ENCODE measurements at regions not wholly inside any gene's neighbourhood (a gene's known extent, or its start where the extent isn't known, plus 50 kb on each side); places are given as distances from the start of the nearest gene placed in this dataset.

DNA sequence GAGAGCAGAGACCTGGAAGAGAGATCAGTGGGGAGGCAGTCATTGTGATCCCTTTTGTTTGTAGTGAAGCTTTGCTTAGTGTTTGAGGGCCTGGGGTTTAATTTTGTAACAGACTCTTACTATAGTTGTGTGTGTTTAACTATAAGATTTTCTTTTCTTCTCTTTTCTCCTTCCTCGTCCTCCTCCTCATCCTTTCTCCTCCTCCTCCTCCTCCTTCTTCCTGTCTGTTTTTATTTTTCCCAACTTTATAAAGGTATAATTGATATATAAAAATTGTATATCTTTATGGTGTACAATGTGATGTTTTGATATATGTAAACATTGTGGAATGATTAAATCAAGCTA is 71.2 kb upstream of the MACF1 start:
- Histone ChIP-seq H3K9me3 (no peaks in the 10 kb centered on the region), H3K27ac (peak overlapping the region; percentile 48), H3K4me1 (peaks cover 13% of the 10 kb centered on the region), H3K9ac (ENCODE audit: low read depth in 2 of 2, low read length in 2 of 2) (peak overlapping the region in 1 of 2 donors; percentile 14), H3K4me3 (no peak overlapping the region), H3K27me3 (no peaks in the 10 kb centered on the region), H3K36me3 (no peaks in the 10 kb centered on the region)
- no peak for DNase-seq
- TF ChIP-seq, protein P1, sequence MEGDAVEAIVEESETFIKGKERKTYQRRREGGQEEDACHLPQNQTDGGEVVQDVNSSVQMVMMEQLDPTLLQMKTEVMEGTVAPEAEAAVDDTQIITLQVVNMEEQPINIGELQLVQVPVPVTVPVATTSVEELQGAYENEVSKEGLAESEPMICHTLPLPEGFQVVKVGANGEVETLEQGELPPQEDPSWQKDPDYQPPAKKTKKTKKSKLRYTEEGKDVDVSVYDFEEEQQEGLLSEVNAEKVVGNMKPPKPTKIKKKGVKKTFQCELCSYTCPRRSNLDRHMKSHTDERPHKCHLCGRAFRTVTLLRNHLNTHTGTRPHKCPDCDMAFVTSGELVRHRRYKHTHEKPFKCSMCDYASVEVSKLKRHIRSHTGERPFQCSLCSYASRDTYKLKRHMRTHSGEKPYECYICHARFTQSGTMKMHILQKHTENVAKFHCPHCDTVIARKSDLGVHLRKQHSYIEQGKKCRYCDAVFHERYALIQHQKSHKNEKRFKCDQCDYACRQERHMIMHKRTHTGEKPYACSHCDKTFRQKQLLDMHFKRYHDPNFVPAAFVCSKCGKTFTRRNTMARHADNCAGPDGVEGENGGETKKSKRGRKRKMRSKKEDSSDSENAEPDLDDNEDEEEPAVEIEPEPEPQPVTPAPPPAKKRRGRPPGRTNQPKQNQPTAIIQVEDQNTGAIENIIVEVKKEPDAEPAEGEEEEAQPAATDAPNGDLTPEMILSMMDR (IDR thresholded peaks at IDR 0.05) = no peak
- intact Hi-C loops (cut with DNase I) = no loop called here

DNA sequence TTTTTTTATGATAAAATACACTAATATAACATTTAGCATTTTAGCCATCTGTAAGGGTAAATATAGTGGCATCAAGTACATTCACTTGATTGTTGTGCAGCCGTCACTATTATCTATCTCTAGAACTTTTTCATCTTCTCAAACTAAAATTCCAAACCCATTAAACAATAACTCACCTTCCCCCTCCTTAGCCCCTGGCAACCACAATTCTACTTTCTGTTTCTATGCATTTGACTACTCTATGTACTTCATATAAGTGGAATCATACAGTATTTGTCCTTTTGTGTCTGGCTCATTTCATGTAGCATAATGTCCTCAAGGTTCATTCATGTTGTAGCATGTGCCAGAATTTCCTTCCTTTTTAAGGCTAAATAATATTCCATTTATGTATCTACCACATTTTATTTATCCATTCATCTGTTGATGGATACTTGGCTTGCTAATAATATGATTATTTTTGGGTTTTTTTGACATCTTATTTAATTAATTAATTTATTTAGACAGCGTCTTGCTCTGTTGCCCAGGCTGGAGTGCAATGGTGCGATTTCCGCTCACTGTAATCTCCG is 69.6 kb upstream of the MACF1 start:
- Histone ChIP-seq H3K27me3 (no peaks in the 10 kb centered on the region), H3K9me3 (no peaks in the 10 kb centered on the region), H3K4me3 (no peak overlapping the region), H3K36me3 (no peaks in the 10 kb centered on the region), H3K9ac (ENCODE audit: low read depth in 2 of 2, low read length in 2 of 2) (no peak overlapping the region), H3K4me1 (peaks cover 9% of the 10 kb centered on the region), H3K27ac (no peak overlapping the region)
- intact Hi-C loops (cut with DNase I) = no loop called here
- no peak for DNase-seq
- TF ChIP-seq, protein P1 (IDR thresholded peaks at IDR 0.05) = no peak

DNA sequence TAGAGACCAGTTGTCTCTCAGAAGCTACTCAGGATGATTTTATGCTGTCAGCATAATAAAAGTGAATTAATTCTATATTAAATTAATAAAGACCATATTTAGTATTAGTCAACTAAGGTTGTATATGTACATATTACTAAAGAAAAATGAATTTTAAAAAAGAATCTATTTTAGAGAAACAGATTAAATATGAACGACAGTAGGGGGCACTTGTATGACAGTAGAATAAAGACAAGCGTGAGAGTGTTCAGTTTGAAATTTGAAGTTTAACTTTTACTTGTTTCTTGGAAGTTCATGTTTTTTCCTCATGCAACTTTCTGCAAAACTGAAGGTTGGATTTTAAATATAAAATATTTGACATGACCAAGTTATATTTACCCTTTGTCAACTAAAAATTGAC is 67.9 kb upstream of the MACF1 start:
- Histone ChIP-seq H3K27ac (no peak overlapping the region), H3K36me3 (no peaks in the 10 kb centered on the region), H3K9ac (ENCODE audit: low read depth in 2 of 2, low read length in 2 of 2) (no peak overlapping the region), H3K4me3 (no peak overlapping the region), H3K27me3 (no peaks in the 10 kb centered on the region), H3K9me3 (no peaks in the 10 kb centered on the region), H3K4me1 (peaks cover 6% of the 10 kb centered on the region)
- intact Hi-C loops (cut with DNase I) = no loop called here
- DNase-seq = no peak
- TF ChIP-seq, protein P1 (IDR thresholded peaks at IDR 0.05) = no peak

DNA sequence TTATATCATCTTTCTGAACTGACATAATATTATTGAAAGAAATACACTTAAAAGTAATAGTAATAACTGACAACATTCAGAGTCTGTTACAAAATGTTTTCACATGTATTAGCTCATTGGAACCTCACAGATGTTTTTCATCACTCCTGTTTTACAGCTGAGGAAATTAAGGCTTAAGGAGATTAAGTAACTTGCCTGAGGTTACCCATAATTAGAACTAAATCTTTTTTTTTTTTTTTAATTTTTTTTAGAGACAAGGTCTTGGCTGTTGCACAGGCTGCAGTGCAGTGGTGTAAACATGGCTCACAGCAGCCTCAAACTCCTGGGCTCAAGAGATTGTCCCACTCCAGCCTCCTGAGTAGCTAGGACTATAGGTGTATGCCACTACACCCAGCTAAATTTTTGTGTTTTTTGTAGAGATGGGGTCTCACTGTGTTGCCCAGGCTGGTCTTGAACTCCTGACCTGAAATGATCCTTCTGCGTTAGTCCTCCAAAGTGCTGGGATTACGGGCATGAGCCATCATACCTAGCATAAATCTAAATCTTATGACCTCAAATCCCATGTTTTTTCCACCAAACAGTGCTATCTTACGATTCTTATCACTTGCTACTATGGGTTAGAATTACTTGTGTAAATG is 64.7 kb upstream of the MACF1 start:
- Histone ChIP-seq H3K27me3 (no peaks in the 10 kb centered on the region), H3K27ac (no peak overlapping the region), H3K36me3 (no peaks in the 10 kb centered on the region), H3K4me3 (no peak overlapping the region), H3K9me3 (no peaks in the 10 kb centered on the region), H3K4me1 (no peaks in the 10 kb centered on the region), H3K9ac (ENCODE audit: low read depth in 2 of 2, low read length in 2 of 2) (no peak overlapping the region)
- TF ChIP-seq, protein P1 (IDR thresholded peaks at IDR 0.05) = no peak
- no peak for DNase-seq
- intact Hi-C loops (cut with DNase I) = no loop called here

DNA sequence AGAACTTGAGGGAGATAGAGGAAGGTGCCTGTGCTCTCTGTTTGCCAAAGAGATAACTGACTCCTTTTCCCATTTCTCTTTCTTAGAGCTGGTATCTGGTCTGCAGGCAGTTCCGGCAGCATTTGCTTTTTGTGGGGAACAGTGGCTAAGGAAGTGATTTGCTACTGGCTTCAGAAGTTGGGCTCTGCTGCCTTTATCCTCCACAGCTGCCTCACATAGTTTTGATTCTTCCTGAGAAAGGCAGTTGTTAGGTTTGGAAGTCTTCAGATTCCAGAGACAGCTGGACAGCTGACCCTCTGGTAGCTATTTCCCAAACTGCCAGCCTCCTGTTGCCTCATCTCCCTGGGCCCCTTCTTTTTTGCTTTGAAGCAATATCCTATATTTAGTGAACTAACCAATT is 62.6 kb upstream of the MACF1 start:
- H3K36me3 ChIP-seq = no peaks in the 10 kb centered on the region
- no peak overlapping the region for H3K4me3 ChIP-seq
- no peaks in the 10 kb centered on the region for H3K4me1 ChIP-seq
- DNase-seq = no peak
- H3K9me3 ChIP-seq = no peaks in the 10 kb centered on the region
- H3K27ac ChIP-seq = no peak overlapping the region
- intact Hi-C loops (cut with DNase I) = no loop called here
- TF ChIP-seq, protein P1 (IDR thresholded peaks at IDR 0.05) = no peak
- no peaks in the 10 kb centered on the region for H3K27me3 ChIP-seq
- no peak overlapping the region for H3K9ac ChIP-seq (ENCODE audit: low read depth in 2 of 2, low read length in 2 of 2)

All from colonic mucosa (tissue), 4 donors.